ENCODE measurements at regions not wholly inside any gene's neighbourhood (a gene's known extent, or its start where the extent isn't known, plus 50 kb on each side); places are given as distances from the start of the nearest gene placed in this dataset.
A peak's percentile ranks its signal among the peaks of the same experiment; 100 is the strongest.
"Not testable (repeated sequence)": the region's sequence is repeated elsewhere in the genome, so short reads cannot be mapped to it uniquely, and the experiment has no call there.

GRCh38 chr10:109698882-109699664 is 224.2 kb downstream of the XPNPEP1 start:
- no peak for DNase-seq
- ATAC-seq = no peak
- Mint-ChIP-seq H3K27ac (no peak overlapping the region), H3K27me3 (peaks cover 8% of the 10 kb centered on the region), H3K9me3 (no peaks in the 10 kb centered on the region), H3K4me3 (no peak overlapping the region), H3K4me1 (no peaks in the 10 kb centered on the region)

GRCh38 chr10:109698086-109698485 is 225.2 kb downstream of the XPNPEP1 start:
- H3K27me3 Mint-ChIP-seq = peaks cover 8% of the 10 kb centered on the region
- H3K9me3 Mint-ChIP-seq = no peaks in the 10 kb centered on the region
- no peak for ATAC-seq

GRCh38 chr10:109696981-109697775 is 226.1 kb downstream of the XPNPEP1 start:
- H3K27me3 Mint-ChIP-seq = peaks cover 8% of the 10 kb centered on the region
- H3K4me3 Mint-ChIP-seq = no peak overlapping the region
- no peaks in the 10 kb centered on the region for H3K9me3 Mint-ChIP-seq
- H3K27ac Mint-ChIP-seq = no peak overlapping the region
- H3K4me1 Mint-ChIP-seq = no peaks in the 10 kb centered on the region
- DNase-seq (no peak), ATAC-seq (peak; percentile 49)

More at GRCh38 chr10:109698086-109698485, 225.2 kb downstream of the XPNPEP1 start:
- Mint-ChIP-seq H3K4me1 (no peaks in the 10 kb centered on the region), H3K4me3 (no peak overlapping the region), H3K27ac (no peak overlapping the region)
- no peak for DNase-seq

GRCh38 chr10:109696462-109696861 is 226.8 kb downstream of the XPNPEP1 start:
- no peak overlapping the region for H3K27ac Mint-ChIP-seq
- ATAC-seq = peak; percentile 49

GRCh38 chr10:109695988-109696387 is 227.3 kb downstream of the XPNPEP1 start:
- DNase-seq (no peak), ATAC-seq (no peak)
- H3K4me3 Mint-ChIP-seq = no peak overlapping the region
- peaks cover 8% of the 10 kb centered on the region for H3K27me3 Mint-ChIP-seq
- H3K9me3 Mint-ChIP-seq = no peaks in the 10 kb centered on the region
- H3K4me1 Mint-ChIP-seq = no peaks in the 10 kb centered on the region
- no peak overlapping the region for H3K27ac Mint-ChIP-seq

More at GRCh38 chr10:109696462-109696861, 226.8 kb downstream of the XPNPEP1 start:
- no peaks in the 10 kb centered on the region for H3K9me3 Mint-ChIP-seq
- no peak for DNase-seq
- H3K4me3 Mint-ChIP-seq = no peak overlapping the region
- H3K27me3 Mint-ChIP-seq = peaks cover 8% of the 10 kb centered on the region
- no peaks in the 10 kb centered on the region for H3K4me1 Mint-ChIP-seq

GRCh38 chr10:109689785-109690184 is 233.5 kb downstream of the XPNPEP1 start:
- no peak overlapping the region for H3K4me3 Mint-ChIP-seq
- DNase-seq = no peak
- peaks cover 7 to 12% of the 10 kb centered on the region in 2 donors for H3K9me3 Mint-ChIP-seq
- H3K4me1 Mint-ChIP-seq = no peaks in the 10 kb centered on the region
- H3K27ac Mint-ChIP-seq = no peak overlapping the region
- ATAC-seq = no peak
- H3K27me3 Mint-ChIP-seq = peaks cover 6% of the 10 kb centered on the region

GRCh38 chr10:109679478-109679877 is 243.8 kb downstream of the XPNPEP1 start:
- ATAC-seq = no peak
- no peak overlapping the region for H3K4me3 Mint-ChIP-seq
- H3K27me3 Mint-ChIP-seq = no peaks in the 10 kb centered on the region
- no peak overlapping the region for H3K27ac Mint-ChIP-seq
- H3K4me1 Mint-ChIP-seq = no peaks in the 10 kb centered on the region
- DNase-seq = no peak
- H3K9me3 Mint-ChIP-seq = no peaks in the 10 kb centered on the region

- H3K27me3 Mint-ChIP-seq = no peaks in the 10 kb centered on the region
- no peaks in the 10 kb centered on the region for H3K4me1 Mint-ChIP-seq
- H3K27ac Mint-ChIP-seq = no peak overlapping the region
- DNase-seq = no peak
- no peaks in the 10 kb centered on the region for H3K9me3 Mint-ChIP-seq
- no peak overlapping the region for H3K4me3 Mint-ChIP-seq
- ATAC-seq = no peak
Observed at GRCh38 chr10:109678857-109679256, 244.5 kb downstream of the XPNPEP1 start.

GRCh38 chr10:109676703-109677102 is 246.6 kb downstream of the XPNPEP1 start:
- Mint-ChIP-seq H3K9me3 (no peaks in the 10 kb centered on the region), H3K4me1 (no peaks in the 10 kb centered on the region), H3K27ac (no peak overlapping the region), H3K27me3 (no peaks in the 10 kb centered on the region), H3K4me3 (no peak overlapping the region)
- ATAC-seq = no peak
- DNase-seq = no peak

GRCh38 chr10:109668703-109669102 is 254.6 kb downstream of the XPNPEP1 start:
- ATAC-seq = no peak
- no peaks in the 10 kb centered on the region for H3K4me1 Mint-ChIP-seq
- H3K27me3 Mint-ChIP-seq = no peaks in the 10 kb centered on the region
- H3K4me3 Mint-ChIP-seq = no peak overlapping the region
- H3K27ac Mint-ChIP-seq = no peak overlapping the region
- no peak for DNase-seq
- H3K9me3 Mint-ChIP-seq = peaks cover 0 to 9% of the 10 kb centered on the region in 2 donors

- Mint-ChIP-seq H3K27me3 (no peaks in the 10 kb centered on the region), H3K4me1 (no peaks in the 10 kb centered on the region), H3K27ac (no peak overlapping the region), H3K9me3 (peaks cover 0 to 14% of the 10 kb centered on the region in 2 donors), H3K4me3 (no peak overlapping the region)
- ATAC-seq = no peak
- DNase-seq = no peak
Observed at GRCh38 chr10:109668154-109668665, 255.1 kb downstream of the XPNPEP1 start.

GRCh38 chr10:109665321-109665720 is 258.0 kb downstream of the XPNPEP1 start:
- peaks cover 4 to 21% of the 10 kb centered on the region in 2 donors for H3K9me3 Mint-ChIP-seq
- DNase-seq = no peak
- no peak overlapping the region for H3K27ac Mint-ChIP-seq
- H3K4me3 Mint-ChIP-seq = no peak overlapping the region
- no peaks in the 10 kb centered on the region for H3K4me1 Mint-ChIP-seq
- ATAC-seq = no peak
- H3K27me3 Mint-ChIP-seq = no peaks in the 10 kb centered on the region

- H3K27me3 Mint-ChIP-seq = no peaks in the 10 kb centered on the region
- no peaks in the 10 kb centered on the region for H3K4me1 Mint-ChIP-seq
- no peak overlapping the region for H3K27ac Mint-ChIP-seq
- peaks cover 11 to 21% of the 10 kb centered on the region in 2 donors for H3K9me3 Mint-ChIP-seq
- no peak overlapping the region for H3K4me3 Mint-ChIP-seq
- no peak for ATAC-seq
- DNase-seq = no peak
Observed at GRCh38 chr10:109664554-109664953, 258.8 kb downstream of the XPNPEP1 start.

- Mint-ChIP-seq H3K27ac (no peak overlapping the region), H3K4me1 (no peaks in the 10 kb centered on the region), H3K9me3 (peaks cover 11 to 21% of the 10 kb centered on the region in 2 donors), H3K4me3 (no peak overlapping the region), H3K27me3 (no peaks in the 10 kb centered on the region)
- DNase-seq (no peak), ATAC-seq (no peak)
Observed at GRCh38 chr10:109663122-109663521, 260.2 kb downstream of the XPNPEP1 start.

- H3K27me3 Mint-ChIP-seq, H3K27ac Mint-ChIP-seq, ATAC-seq, H3K4me3 Mint-ChIP-seq, H3K4me1 Mint-ChIP-seq, DNase-seq, H3K9me3 Mint-ChIP-seq: not testable (repeated sequence)
Observed at GRCh38 chr10:109652612-109653011, 270.7 kb downstream of the XPNPEP1 start.

- Mint-ChIP-seq H3K9me3 (peaks cover 7 to 8% of the 10 kb centered on the region in 2 donors), H3K27ac (no peak overlapping the region), H3K4me1 (no peaks in the 10 kb centered on the region), H3K27me3 (no peaks in the 10 kb centered on the region), H3K4me3 (no peak overlapping the region)
- ATAC-seq (no peak), DNase-seq (no peak)
Observed at GRCh38 chr10:109650228-109650627, 273.1 kb downstream of the XPNPEP1 start.

Data from stimulated activated naive CD8-positive, alpha-beta T cell treated with anti-CD3 and anti-CD28 coated beads, Interleukin-15, amount 100 ng/mL, for 72 hours (primary cell).